Sigmoid colon (tissue), 6 donors: ENCODE measurements at regions not wholly inside any gene's neighbourhood (a gene's known extent, or its start where the extent isn't known, plus 50 kb on each side); places are given as distances from the start of the nearest gene placed in this dataset.

ENCODE experiments used
- DNase-seq: peaks from one replicate; pipeline ENCODE4 v3.0.0-alpha.2; 2019
- H3K27ac ChIP-seq, 4 donors: fragments of 200-600 bp; sonication (generic); one replicate each; pipeline ENCODE4 v1.5.1; 2016 to 2019; ENCODE audit warnings: mild to moderate bottlenecking in 1 of 4
- H3K27me3 ChIP-seq, 3 donors: fragments of 200-600 bp; sonication (generic); one replicate each; pipeline ENCODE4 v1.5.1; 2019; ENCODE audit warnings: mild to moderate bottlenecking in 1 of 3
- H3K36me3 ChIP-seq, 4 donors: fragments of 200-600 bp; sonication (generic); one replicate each; pipeline ENCODE4 v1.5.1; 2016 to 2019
- H3K4me1 ChIP-seq, 4 donors: fragments of 200-600 bp; sonication (generic); one replicate each; pipeline ENCODE4 v1.5.1; 2017 to 2019
- H3K4me3 ChIP-seq, 4 donors: fragments of 200-600 bp; sonication (generic); one replicate each; pipeline ENCODE4 v1.5.1; 2017 to 2019; ENCODE audit warnings: mild to moderate bottlenecking in 2 of 4, moderate library complexity in 1 of 4
- H3K9me3 ChIP-seq, 4 donors: fragments of 200-600 bp in 3 of 4; sonication (generic) in 3 of 4; one replicate each; pipeline versions ENCODE4 v1.5.1 to v1.6.1; 2013 to 2019
- CTCF ChIP-seq, 4 experiments: fragments of 450-650 bp in 3 of 4; fragments of 200-600 bp in 1 of 4; IDR thresholded peaks; one replicate each; pipeline ENCODE4 v1.5.1; 2016 to 2019; ENCODE audit warnings: antibody characterized with exemption in 4 of 4, mild to moderate bottlenecking in 3 of 4, moderate library complexity in 2 of 4
- EP300 ChIP-seq, 4 donors: sonication (generic); formaldehyde crosslinking; IDR thresholded peaks; one replicate each; pipeline ENCODE4 v1.6.1; 2017; ENCODE audit warnings: antibody characterized with exemption in 4 of 4
- POLR2A ChIP-seq, 2 donors: fragments of 450-650 bp; IDR thresholded peaks; one replicate each; pipeline ENCODE4 v1.6.1; 2016; ENCODE audit warnings: antibody characterized with exemption in 2 of 2, mild to moderate bottlenecking in 2 of 2, moderate library complexity in 2 of 2
- POLR2AphosphoS5 ChIP-seq, 4 donors: sonication (generic); formaldehyde crosslinking; IDR thresholded peaks; one replicate each; pipeline ENCODE4 v1.6.1; 2017; ENCODE audit warnings: antibody characterized with exemption in 4 of 4
- WGBS, 2 donors: extraction: QIAGEN DNeasy Blood & Tissue Kit; methylation state at CpG; one replicate each; pipeline ENCODE4 v1.1.7; 2013; 5-methylcytosine and 5-hydroxymethylcytosine counted together
- intact Hi-C: fragments of 100-400 bp; cut with DNase I; formaldehyde crosslinking; loops from one replicate; pipeline ENCODE4 v1.15.1; 2023
- donor health status: healthy with polysubstance abuse.
- donor health status: healthy.

- Histone ChIP-seq H3K4me1 (no peaks in the 10 kb centered on the region), H3K9me3 (no peaks in the 10 kb centered on the region), H3K36me3 (no peaks in the 10 kb centered on the region), H3K27ac (no peak overlapping the region), H3K4me3 (no peak overlapping the region), H3K27me3 (no peaks in the 10 kb centered on the region)
- DNase-seq = no peak
- 89 to 91% methylated on average over 2 of the region's 2 CpGs for whole genome bisulfite sequencing, 2 donors
- TF ChIP-seq CTCF (IDR thresholded peaks at IDR 0.05) (no peak), EP300 (IDR thresholded peaks at IDR 0.05) (no peak), POLR2A (IDR thresholded peaks at IDR 0.05) (no peak), POLR2AphosphoS5 (IDR thresholded peaks at IDR 0.05) (no peak)
- intact Hi-C loops = no loop called here
Measured at GRCh38 chr1:88126467-88126866, 557.6 kb upstream of the PKN2 start.

GRCh38 chr1:88133991-88134390 lies 550.1 kb upstream of the PKN2 start:
- 81 to 91% methylated on average over 1 of the region's 1 CpG for WGBS, 2 donors
- no peak for DNase-seq
- no peaks in the 10 kb centered on the region for H3K9me3 ChIP-seq
- H3K27me3 ChIP-seq = no peaks in the 10 kb centered on the region
- H3K4me1 ChIP-seq = no peaks in the 10 kb centered on the region
- no peak for TF ChIP-seq POLR2A (IDR thresholded peaks at IDR 0.05)
- TF ChIP-seq EP300 (IDR thresholded peaks at IDR 0.05) = no peak
- no peak for TF ChIP-seq CTCF (IDR thresholded peaks at IDR 0.05)
- TF ChIP-seq POLR2AphosphoS5 (IDR thresholded peaks at IDR 0.05) = no peak
- H3K36me3 ChIP-seq = no peaks in the 10 kb centered on the region
- no peak overlapping the region for H3K27ac ChIP-seq
- no peak overlapping the region for H3K4me3 ChIP-seq
- intact Hi-C loops = no loop called here

- DNase-seq = no peak
- Histone ChIP-seq H3K4me1 (no peaks in the 10 kb centered on the region), H3K4me3 (no peak overlapping the region), H3K27me3 (no peaks in the 10 kb centered on the region), H3K27ac (no peak overlapping the region), H3K9me3 (no peaks in the 10 kb centered on the region), H3K36me3 (no peaks in the 10 kb centered on the region)
- 92% methylated on average over 7 of the region's 7 CpGs for WGBS, 2 donors
- TF ChIP-seq CTCF (IDR thresholded peaks at IDR 0.05) (no peak), POLR2AphosphoS5 (IDR thresholded peaks at IDR 0.05) (no peak), EP300 (IDR thresholded peaks at IDR 0.05) (no peak), POLR2A (IDR thresholded peaks at IDR 0.05) (no peak)
- intact Hi-C loops = no loop called here
Measured at GRCh38 chr1:88134983-88135921, 548.8 kb upstream of the PKN2 start.

- WGBS, 2 donors = 81 to 88% methylated on average over 4 of the region's 4 CpGs
- Histone ChIP-seq H3K4me1 (no peaks in the 10 kb centered on the region), H3K27ac (no peak overlapping the region), H3K36me3 (no peaks in the 10 kb centered on the region), H3K9me3 (no peaks in the 10 kb centered on the region), H3K27me3 (no peaks in the 10 kb centered on the region), H3K4me3 (no peak overlapping the region)
- TF ChIP-seq CTCF (IDR thresholded peaks at IDR 0.05) (no peak), POLR2A (IDR thresholded peaks at IDR 0.05) (no peak), EP300 (IDR thresholded peaks at IDR 0.05) (no peak), POLR2AphosphoS5 (IDR thresholded peaks at IDR 0.05) (no peak)
- no peak for DNase-seq
- intact Hi-C loops = no loop called here
Measured at GRCh38 chr1:88139633-88140032, 544.4 kb upstream of the PKN2 start.
